Neural crest cell (in vitro differentiated cells): ENCODE measurements at regions not wholly inside any gene's neighbourhood (a gene's known extent, or its start where the extent isn't known, plus 50 kb on each side); places are given as distances from the start of the nearest gene placed in this dataset.

Experiments used
- DNase-seq: peaks from one replicate; pipeline ENCODE4 v3.0.0; 2021; ENCODE audit warnings: low read depth, mixed read lengths, low spot score
- H3K27ac Mint-ChIP-seq: one replicate; pipeline ENCODE4 v1.8.0; 2021; ENCODE audit warnings: mild to moderate bottlenecking, mixed read lengths; ENCODE audit not compliant: unreplicated experiment
- H3K27me3 Mint-ChIP-seq: 2 replicates; pipeline ENCODE4 v1.8.0; 2021; ENCODE audit warnings: low read depth, mild to moderate bottlenecking, mixed read lengths
- H3K36me3 Mint-ChIP-seq: 2 replicates; pipeline ENCODE4 v1.8.0; 2021; ENCODE audit warnings: low read depth, mild to moderate bottlenecking, mixed read lengths
- H3K4me1 Mint-ChIP-seq: 2 replicates; pipeline ENCODE4 v1.8.0; 2021; ENCODE audit warnings: mixed read lengths
- H3K4me3 Mint-ChIP-seq: one replicate; pipeline ENCODE4 v1.8.0; 2021; ENCODE audit warnings: mild to moderate bottlenecking, mixed read lengths
- H3K9me3 Mint-ChIP-seq: 2 replicates; pipeline ENCODE4 v1.8.0; 2021; ENCODE audit warnings: mixed read lengths
- TF ChIP-seq, protein P1 (sequence below): fragments of 200-600 bp; sonication (generic); conservative IDR thresholded peaks from 2 replicates; pipeline ENCODE4 v1.5.0; 2021; ENCODE audit warnings: antibody characterized with exemption, mild to moderate bottlenecking

GRCh38 chr15:62857411-62857853 lies 185.1 kb upstream of the TPM1 start:
- H3K9me3 Mint-ChIP-seq, result peaks cover 13% of the 10 kb centered on the region
- no peak overlapping the region for H3K4me3 Mint-ChIP-seq
- DNase-seq, result no peak
- peaks cover 5% of the 10 kb centered on the region for H3K27me3 Mint-ChIP-seq
- no peak overlapping the region for H3K27ac Mint-ChIP-seq
- no peaks in the 10 kb centered on the region for H3K4me1 Mint-ChIP-seq
- TF ChIP-seq, protein P1, sequence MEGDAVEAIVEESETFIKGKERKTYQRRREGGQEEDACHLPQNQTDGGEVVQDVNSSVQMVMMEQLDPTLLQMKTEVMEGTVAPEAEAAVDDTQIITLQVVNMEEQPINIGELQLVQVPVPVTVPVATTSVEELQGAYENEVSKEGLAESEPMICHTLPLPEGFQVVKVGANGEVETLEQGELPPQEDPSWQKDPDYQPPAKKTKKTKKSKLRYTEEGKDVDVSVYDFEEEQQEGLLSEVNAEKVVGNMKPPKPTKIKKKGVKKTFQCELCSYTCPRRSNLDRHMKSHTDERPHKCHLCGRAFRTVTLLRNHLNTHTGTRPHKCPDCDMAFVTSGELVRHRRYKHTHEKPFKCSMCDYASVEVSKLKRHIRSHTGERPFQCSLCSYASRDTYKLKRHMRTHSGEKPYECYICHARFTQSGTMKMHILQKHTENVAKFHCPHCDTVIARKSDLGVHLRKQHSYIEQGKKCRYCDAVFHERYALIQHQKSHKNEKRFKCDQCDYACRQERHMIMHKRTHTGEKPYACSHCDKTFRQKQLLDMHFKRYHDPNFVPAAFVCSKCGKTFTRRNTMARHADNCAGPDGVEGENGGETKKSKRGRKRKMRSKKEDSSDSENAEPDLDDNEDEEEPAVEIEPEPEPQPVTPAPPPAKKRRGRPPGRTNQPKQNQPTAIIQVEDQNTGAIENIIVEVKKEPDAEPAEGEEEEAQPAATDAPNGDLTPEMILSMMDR, result no peak
- peaks cover 4% of the 10 kb centered on the region for H3K36me3 Mint-ChIP-seq

DNA sequence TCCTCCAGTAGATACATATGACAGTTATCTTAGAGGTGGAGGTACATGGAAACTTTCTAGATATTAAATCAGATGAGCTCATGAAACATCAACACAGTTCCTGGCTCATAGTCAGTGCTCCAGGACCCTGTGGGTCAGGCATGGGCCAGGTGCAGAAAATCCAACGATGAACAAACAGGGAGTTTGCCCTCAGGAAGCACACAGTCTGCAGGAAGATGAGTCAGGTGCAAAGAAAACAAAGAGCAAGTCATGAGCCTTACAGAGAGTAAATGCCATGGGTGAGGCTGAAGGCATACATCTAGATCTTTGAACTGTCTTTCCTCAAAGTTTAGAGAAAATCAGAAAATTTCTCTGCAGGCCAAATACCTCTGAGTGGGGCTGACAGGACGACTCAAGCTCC lies 184.2 kb upstream of the TPM1 start:
- Mint-ChIP-seq H3K36me3 (peaks cover 4% of the 10 kb centered on the region), H3K9me3 (peaks cover 18% of the 10 kb centered on the region), H3K4me1 (no peaks in the 10 kb centered on the region), H3K27ac (no peak overlapping the region), H3K27me3 (peaks cover 5% of the 10 kb centered on the region), H3K4me3 (no peak overlapping the region)
- TF ChIP-seq, protein P1, result no peak
- no peak for DNase-seq

DNA sequence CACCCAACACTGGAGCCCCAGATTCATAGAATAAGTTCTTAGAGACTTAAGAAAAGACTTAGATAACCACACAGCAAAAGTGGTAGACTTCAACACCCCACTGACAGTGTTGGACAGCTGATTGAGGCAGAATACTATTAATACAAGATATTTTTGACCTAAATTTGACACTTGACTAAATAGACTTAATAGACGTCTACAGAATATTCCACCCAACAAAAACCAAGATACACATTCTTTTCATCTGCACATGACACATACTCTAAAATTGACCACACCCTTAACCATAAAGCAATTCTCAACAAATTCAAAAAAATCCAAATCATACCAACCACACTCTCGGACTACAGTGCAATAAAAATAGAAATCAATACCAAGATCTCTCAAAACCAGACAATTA lies 179.8 kb upstream of the TPM1 start:
- DNase-seq, result no peak

GRCh38 chr15:62866366-62866765 lies 176.2 kb upstream of the TPM1 start:
- no peaks in the 10 kb centered on the region for H3K36me3 Mint-ChIP-seq
- peaks cover 5% of the 10 kb centered on the region for H3K9me3 Mint-ChIP-seq
- peak overlapping the region; percentile 53 for H3K27ac Mint-ChIP-seq
- H3K4me1 Mint-ChIP-seq, result no peaks in the 10 kb centered on the region
- DNase-seq, result no peak
- H3K27me3 Mint-ChIP-seq, result no peaks in the 10 kb centered on the region
- H3K4me3 Mint-ChIP-seq, result no peak overlapping the region
- TF ChIP-seq, protein P1, result no peak

More for the DNA sequence above, 179.8 kb upstream of the TPM1 start:
- Mint-ChIP-seq H3K27me3 (peaks cover 5% of the 10 kb centered on the region), H3K9me3 (peaks cover 18% of the 10 kb centered on the region), H3K36me3 (peaks cover 4% of the 10 kb centered on the region), H3K4me1 (no peaks in the 10 kb centered on the region), H3K4me3 (no peak overlapping the region), H3K27ac (no peak overlapping the region)
- TF ChIP-seq, protein P1, result no peak

DNA sequence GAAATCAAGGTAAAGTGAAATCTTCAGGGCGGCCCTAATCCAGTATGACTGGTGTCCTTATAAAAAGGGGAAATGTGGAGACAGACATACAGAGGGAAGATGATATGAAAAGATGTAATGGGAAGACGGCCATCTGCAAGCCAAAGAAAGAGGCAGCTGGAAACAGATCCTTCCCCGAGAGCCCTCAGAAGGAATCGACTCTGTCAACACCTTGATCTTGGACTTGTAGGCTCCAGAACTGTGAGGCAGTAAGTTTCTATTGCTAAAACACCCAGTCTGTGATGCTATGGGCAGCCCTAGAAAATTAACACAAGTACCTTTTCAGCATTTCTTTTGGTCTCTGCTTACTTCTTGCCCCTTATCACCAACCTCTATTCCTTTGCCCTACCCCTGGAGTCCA lies 174.7 kb upstream of the TPM1 start:
- Mint-ChIP-seq H3K36me3 (no peaks in the 10 kb centered on the region), H3K4me3 (no peak overlapping the region), H3K27me3 (no peaks in the 10 kb centered on the region), H3K27ac (no peak overlapping the region), H3K4me1 (no peaks in the 10 kb centered on the region), H3K9me3 (peaks cover 3% of the 10 kb centered on the region)
- TF ChIP-seq, protein P1, result no peak
- no peak for DNase-seq

- H3K4me1 Mint-ChIP-seq, result peaks cover 2% of the 10 kb centered on the region
- no peak overlapping the region for H3K4me3 Mint-ChIP-seq
- TF ChIP-seq, protein P1, result no peak
- H3K9me3 Mint-ChIP-seq, result no peaks in the 10 kb centered on the region
- no peak overlapping the region for H3K27ac Mint-ChIP-seq
- H3K36me3 Mint-ChIP-seq, result no peaks in the 10 kb centered on the region
- DNase-seq, result no peak
- no peaks in the 10 kb centered on the region for H3K27me3 Mint-ChIP-seq
Observed at GRCh38 chr15:62868507-62868906, 174.0 kb upstream of the TPM1 start.
